ENCODE measurements at regions not wholly inside any gene's neighbourhood (a gene's known extent, or its start where the extent isn't known, plus 50 kb on each side); places are given as distances from the start of the nearest gene placed in this dataset.
A peak's percentile ranks its signal among the peaks of the same experiment; 100 is the strongest.

DNA sequence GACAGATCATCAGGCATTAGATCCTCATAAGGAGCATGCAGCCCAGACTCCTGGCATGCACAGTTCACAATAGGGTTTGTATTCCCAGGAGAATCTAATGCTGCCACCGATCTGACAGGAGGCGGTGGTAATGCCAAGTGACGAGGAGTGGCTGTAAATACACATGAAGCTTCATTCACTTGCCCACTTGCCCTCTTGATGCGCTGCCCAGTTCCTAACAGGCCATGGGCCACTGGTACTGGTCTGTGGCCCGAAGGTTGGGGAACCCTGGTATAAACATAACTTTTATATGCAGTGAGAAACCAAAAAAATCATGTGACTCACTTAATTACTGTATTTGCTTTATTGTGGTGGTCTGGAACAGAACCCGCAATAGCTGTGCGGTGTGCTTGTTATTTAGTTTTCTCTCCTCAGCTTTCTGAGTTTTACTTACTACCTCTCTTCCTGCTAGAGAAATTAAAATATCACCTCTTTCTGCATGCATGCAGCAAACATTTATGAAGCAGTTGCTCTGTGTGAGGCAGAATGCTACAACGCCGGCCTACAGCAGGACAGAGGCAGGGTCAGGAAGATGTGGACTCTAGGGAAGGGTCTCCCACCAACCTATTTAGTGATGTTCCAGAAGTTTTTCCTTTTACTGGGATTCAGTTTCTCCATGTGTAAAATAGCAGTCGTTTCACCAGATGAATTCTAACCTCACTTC is 151.3 kb downstream of the MAF start:
- Histone ChIP-seq H3K27me3 (no peaks in the 10 kb centered on the region), H3K4me3 (no peak overlapping the region), H3K4me1 (no peaks in the 10 kb centered on the region), H3K27ac (no peak overlapping the region), H3K9me3 (no peaks in the 10 kb centered on the region), H3K36me3 (no peaks in the 10 kb centered on the region)
- ATAC-seq = no peak
- TF ChIP-seq, protein P1, sequence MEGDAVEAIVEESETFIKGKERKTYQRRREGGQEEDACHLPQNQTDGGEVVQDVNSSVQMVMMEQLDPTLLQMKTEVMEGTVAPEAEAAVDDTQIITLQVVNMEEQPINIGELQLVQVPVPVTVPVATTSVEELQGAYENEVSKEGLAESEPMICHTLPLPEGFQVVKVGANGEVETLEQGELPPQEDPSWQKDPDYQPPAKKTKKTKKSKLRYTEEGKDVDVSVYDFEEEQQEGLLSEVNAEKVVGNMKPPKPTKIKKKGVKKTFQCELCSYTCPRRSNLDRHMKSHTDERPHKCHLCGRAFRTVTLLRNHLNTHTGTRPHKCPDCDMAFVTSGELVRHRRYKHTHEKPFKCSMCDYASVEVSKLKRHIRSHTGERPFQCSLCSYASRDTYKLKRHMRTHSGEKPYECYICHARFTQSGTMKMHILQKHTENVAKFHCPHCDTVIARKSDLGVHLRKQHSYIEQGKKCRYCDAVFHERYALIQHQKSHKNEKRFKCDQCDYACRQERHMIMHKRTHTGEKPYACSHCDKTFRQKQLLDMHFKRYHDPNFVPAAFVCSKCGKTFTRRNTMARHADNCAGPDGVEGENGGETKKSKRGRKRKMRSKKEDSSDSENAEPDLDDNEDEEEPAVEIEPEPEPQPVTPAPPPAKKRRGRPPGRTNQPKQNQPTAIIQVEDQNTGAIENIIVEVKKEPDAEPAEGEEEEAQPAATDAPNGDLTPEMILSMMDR (IDR thresholded peaks at IDR 0.05) = no peak
- intact Hi-C loops (cut with DNase I) = no loop called here
- DNase-seq = no peak

DNA sequence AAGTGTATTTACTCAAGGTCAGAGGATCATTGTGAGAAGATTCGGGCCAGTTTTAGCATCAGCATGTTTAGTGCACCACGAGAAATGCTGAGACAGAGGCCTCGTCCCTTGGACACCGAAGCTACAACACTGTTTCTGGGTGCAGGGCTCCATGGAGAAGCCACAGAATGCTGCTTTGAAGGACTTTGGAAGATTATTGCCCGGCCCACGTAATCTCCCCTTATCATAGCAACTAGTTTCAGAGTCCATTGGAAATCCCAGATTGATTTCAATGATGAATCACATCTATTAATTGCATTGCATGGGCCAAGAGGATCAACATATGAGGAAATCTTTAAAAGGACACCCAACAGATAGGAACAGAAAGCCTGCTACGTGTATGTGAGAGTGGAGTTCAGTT is 156.0 kb downstream of the MAF start:
- H3K36me3 ChIP-seq = no peaks in the 10 kb centered on the region
- peaks cover 7% of the 10 kb centered on the region for H3K4me1 ChIP-seq
- TF ChIP-seq, protein P1 (IDR thresholded peaks at IDR 0.05) = no peak
- H3K27ac ChIP-seq = no peak overlapping the region
- no peaks in the 10 kb centered on the region for H3K9me3 ChIP-seq
- intact Hi-C loops (cut with DNase I) = no loop called here
- no peak overlapping the region for H3K4me3 ChIP-seq
- H3K27me3 ChIP-seq = no peaks in the 10 kb centered on the region
- DNase-seq = no peak
- ATAC-seq = no peak

DNA sequence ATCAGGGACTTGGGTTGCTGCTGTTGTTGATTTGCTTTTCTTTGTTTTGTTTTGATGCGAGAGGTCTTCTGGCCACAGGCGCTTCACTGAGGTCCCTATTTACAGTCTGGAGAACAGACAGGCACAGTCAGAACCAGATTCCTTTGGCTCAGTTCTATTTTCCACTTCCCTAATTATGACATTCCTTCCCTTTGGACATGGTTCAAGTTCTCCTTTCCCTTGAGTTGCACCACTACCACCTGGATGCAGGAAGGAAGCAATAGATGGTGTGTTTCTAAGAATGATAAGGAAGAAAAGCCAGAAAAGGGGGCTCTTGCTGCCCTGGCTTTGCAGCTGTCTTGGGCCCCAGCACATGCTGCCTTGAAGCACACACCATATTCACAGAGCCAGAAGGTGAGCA is 160.6 kb downstream of the MAF start:
- no peaks in the 10 kb centered on the region for H3K27me3 ChIP-seq
- H3K4me3 ChIP-seq = no peak overlapping the region
- intact Hi-C loops (cut with DNase I) = no loop called here
- ATAC-seq = no peak
- DNase-seq = no peak
- H3K36me3 ChIP-seq = no peaks in the 10 kb centered on the region
- TF ChIP-seq, protein P1 (IDR thresholded peaks at IDR 0.05) = no peak
- no peak overlapping the region for H3K27ac ChIP-seq
- H3K4me1 ChIP-seq = peaks cover 20% of the 10 kb centered on the region
- no peaks in the 10 kb centered on the region for H3K9me3 ChIP-seq

DNA sequence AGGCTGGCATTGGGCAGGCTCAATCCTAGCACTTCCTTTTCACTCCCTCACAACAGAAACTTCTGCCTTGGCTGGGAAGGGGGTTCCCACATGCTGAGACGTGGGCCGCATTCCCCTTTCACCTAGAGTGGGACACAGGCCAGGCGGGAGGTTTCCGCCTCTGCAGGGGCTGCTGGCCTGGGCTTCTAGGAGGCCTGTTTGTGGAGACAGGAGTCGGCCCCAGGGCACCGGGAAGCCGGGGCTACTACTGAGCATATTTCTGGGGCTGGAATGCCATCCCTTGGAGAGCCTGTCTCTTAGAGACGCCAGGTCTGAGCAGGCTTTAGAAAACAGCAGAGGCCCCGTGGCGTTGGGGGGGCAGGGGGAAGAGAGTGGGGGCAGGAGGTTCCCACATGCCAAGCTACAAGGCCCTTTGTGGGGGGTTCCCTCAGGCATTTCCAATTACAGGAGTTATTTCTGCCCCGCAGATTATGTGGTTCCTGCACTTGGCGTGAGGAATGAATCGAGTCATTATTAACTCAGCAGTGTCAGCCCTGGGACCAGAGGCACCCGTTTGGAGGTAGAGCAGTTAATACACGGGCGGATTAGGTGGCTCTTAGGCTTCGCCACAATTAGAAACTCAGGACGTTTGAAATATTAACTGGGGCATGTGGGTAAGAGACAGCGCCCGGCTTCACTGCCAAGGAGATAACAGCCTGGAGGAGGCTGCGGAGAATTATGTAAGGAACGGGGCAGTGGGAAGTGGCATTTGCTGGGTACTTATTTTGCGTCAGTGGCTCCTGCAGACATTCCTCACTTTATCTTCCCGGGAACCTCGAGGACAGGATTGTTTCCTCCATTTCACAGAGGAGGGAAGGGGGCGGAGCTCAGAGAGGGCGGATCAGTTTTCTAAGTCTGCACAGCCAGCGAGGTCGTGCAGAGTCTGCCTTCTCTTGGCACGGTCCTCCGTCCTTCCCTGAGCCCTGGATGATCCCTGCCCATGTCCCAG is 162.5 kb downstream of the MAF start:
- Histone ChIP-seq H3K36me3 (no peaks in the 10 kb centered on the region), H3K9me3 (no peaks in the 10 kb centered on the region), H3K27ac (no peak overlapping the region), H3K4me3 (no peak overlapping the region), H3K27me3 (no peaks in the 10 kb centered on the region), H3K4me1 (peaks cover 20% of the 10 kb centered on the region)
- DNase-seq (peak; percentile 71), ATAC-seq (peak; percentile 67)
- intact Hi-C loops (cut with DNase I) = no loop called here
- TF ChIP-seq, protein P1 (IDR thresholded peaks at IDR 0.05) = no peak

DNA sequence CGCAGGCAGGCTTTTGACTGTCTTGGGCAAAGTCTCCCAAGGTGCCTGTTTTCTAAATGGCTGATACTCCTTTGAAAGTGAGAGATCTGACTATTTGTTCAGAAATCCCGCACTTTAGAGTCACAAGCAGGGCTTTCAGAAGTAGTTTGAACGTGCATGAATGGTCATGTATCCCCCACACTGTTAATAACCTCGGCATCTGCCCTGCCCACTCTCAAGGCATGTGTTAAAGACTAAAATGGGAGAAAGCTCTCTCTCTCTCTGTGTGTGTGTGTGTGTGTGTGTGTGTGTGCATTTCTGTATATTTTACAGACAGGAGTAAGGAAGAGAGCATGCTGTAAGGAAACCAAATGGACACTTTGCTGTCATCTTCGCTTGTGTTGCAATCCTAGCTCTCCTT is 163.7 kb downstream of the MAF start:
- H3K27ac ChIP-seq = no peak overlapping the region
- ATAC-seq (no peak), DNase-seq (no peak)
- H3K4me3 ChIP-seq = no peak overlapping the region
- no peaks in the 10 kb centered on the region for H3K9me3 ChIP-seq
- H3K4me1 ChIP-seq = peaks cover 20% of the 10 kb centered on the region
- TF ChIP-seq, protein P1 (IDR thresholded peaks at IDR 0.05) = no peak
- H3K36me3 ChIP-seq = no peaks in the 10 kb centered on the region
- no peaks in the 10 kb centered on the region for H3K27me3 ChIP-seq
- intact Hi-C loops (cut with DNase I) = no loop called here
